HEK293 (cell line): ENCODE measurements at regions not wholly inside any gene's neighbourhood (a gene's known extent, or its start where the extent isn't known, plus 50 kb on each side); places are given as distances from the start of the nearest gene placed in this dataset.

Experiments
- CTCF ChIA-PET: fragments of 350-600 bp; formaldehyde crosslinking; extraction: SDS; loops from one replicate; lab custom pipeline; 2021; ENCODE audit warnings: antibody characterized with exemption; lab: Yijun Ruan, JAX
- POLR2A ChIA-PET: fragments of 300-600 bp; formaldehyde crosslinking; extraction: SDS; loops from one replicate; lab custom pipeline; 2020; ENCODE audit warnings: antibody characterized with exemption, inconsistent platforms; lab: Yijun Ruan, JAX
- H3K27ac ChIP-seq: fragments of 200-500 bp; sonication (Bioruptor generic); 2 replicates; pipeline ENCODE4 v1.5.1; 2014; ENCODE audit warnings: low read depth, low read length, control low read depth, inconsistent platforms; ENCODE audit errors: extremely low read depth
- H3K36me3 ChIP-seq, 2 experiments: fragments of 200-500 bp in 1 of 2; sonication (Bioruptor generic) in 1 of 2; 1 replicate in 1 of 2; 2 replicates in 1 of 2; pipeline ENCODE4 v1.5.1; 2014 to 2017; ENCODE audit warnings: inconsistent platforms in 2 of 2, low read length in 2 of 2; ENCODE audit not compliant: control insufficient read depth in 2 of 2, insufficient read depth in 1 of 2
- H3K4me1 ChIP-seq: fragments of 200-500 bp; sonication (Bioruptor generic); 2 replicates; pipeline ENCODE4 v1.5.1; 2014; ENCODE audit warnings: mild to moderate bottlenecking, low read length, inconsistent platforms; ENCODE audit not compliant: control insufficient read depth, insufficient read depth
- H3K4me3 ChIP-seq: 2 replicates; pipeline ENCODE4 v1.5.1; 2011; ENCODE audit warnings: low read depth, mild to moderate bottlenecking, control low read depth, low read length, moderate library complexity
- H3K9me3 ChIP-seq: fragments of 200-500 bp; sonication (Bioruptor generic); 2 replicates; pipeline ENCODE4 v1.5.1; 2014; ENCODE audit warnings: low read depth, low read length, inconsistent platforms; ENCODE audit not compliant: control insufficient read depth, insufficient read depth
- AEBP2 ChIP-seq: fragments of 450-650 bp; formaldehyde crosslinking; IDR thresholded peaks from 2 replicates; pipeline ENCODE4 v1.5.1; 2016; ENCODE audit warnings: missing biosample characterization, missing genetic modification characterization, borderline replicate concordance
- EGR2 ChIP-seq: fragments of 450-650 bp; formaldehyde crosslinking; IDR thresholded peaks from 2 replicates; pipeline ENCODE4 v1.5.1; 2016; ENCODE audit warnings: low read depth, missing biosample characterization, missing genetic modification characterization
- OSR2 ChIP-seq: fragments of 450-650 bp; formaldehyde crosslinking; IDR thresholded peaks from 2 replicates; pipeline ENCODE4 v1.5.1; 2016; ENCODE audit warnings: missing biosample characterization, missing genetic modification characterization
- PBX3 ChIP-seq: sonication (generic); formaldehyde crosslinking; IDR thresholded peaks from 2 replicates; pipeline ENCODE4 v1.8.1; 2022; ENCODE audit warnings: mild to moderate bottlenecking, moderate library complexity, missing genetic modification reagents
- TRIM28 ChIP-seq: IDR thresholded peaks from 2 replicates; pipeline ENCODE4 v1.6.1; 2011; ENCODE audit warnings: low read length, control low read depth, borderline replicate concordance
- ZBTB17 ChIP-seq: fragments of 450-650 bp; formaldehyde crosslinking; IDR thresholded peaks from 2 replicates; pipeline ENCODE4 v1.5.1; 2016; ENCODE audit warnings: missing biosample characterization, missing genetic modification characterization
- ZBTB7A ChIP-seq: fragments of 450-650 bp; formaldehyde crosslinking; IDR thresholded peaks from 2 replicates; pipeline ENCODE4 v1.5.1; 2016; ENCODE audit warnings: low read depth, missing biosample characterization, missing genetic modification characterization
- ZNF114 ChIP-seq: fragments of 450-650 bp; formaldehyde crosslinking; IDR thresholded peaks from 2 replicates; pipeline ENCODE4 v1.5.0; 2017; ENCODE audit warnings: missing biosample characterization, missing genetic modification characterization
- ZNF157 ChIP-seq: fragments of 450-650 bp; formaldehyde crosslinking; IDR thresholded peaks from 2 replicates; pipeline ENCODE4 v1.5.1; 2016; ENCODE audit warnings: missing biosample characterization, missing genetic modification characterization
- ZNF184 ChIP-seq: fragments of 450-650 bp; IDR thresholded peaks from 2 replicates; pipeline ENCODE4 v1.5.1; 2018; ENCODE audit warnings: missing biosample characterization, mild to moderate bottlenecking, missing genetic modification characterization
- ZNF302 ChIP-seq: fragments of 450-650 bp; formaldehyde crosslinking; IDR thresholded peaks from 2 replicates; pipeline ENCODE4 v1.5.1; 2016; ENCODE audit warnings: missing biosample characterization, missing genetic modification characterization, low read depth
- ZNF350 ChIP-seq: fragments of 450-650 bp; formaldehyde crosslinking; IDR thresholded peaks from 2 replicates; pipeline ENCODE4 v1.5.0; 2017; ENCODE audit warnings: missing biosample characterization, mild to moderate bottlenecking, missing genetic modification characterization
- ZNF433 ChIP-seq: fragments of 450-650 bp; formaldehyde crosslinking; IDR thresholded peaks from 2 replicates; pipeline ENCODE4 v1.5.1; 2016; ENCODE audit warnings: missing biosample characterization, missing genetic modification characterization, low read depth
- ZNF530 ChIP-seq: fragments of 450-650 bp; formaldehyde crosslinking; IDR thresholded peaks from 2 replicates; pipeline ENCODE4 v1.5.1; 2016; ENCODE audit warnings: low read depth, missing biosample characterization, missing genetic modification characterization
- ZNF549 ChIP-seq: fragments of 450-650 bp; IDR thresholded peaks from 2 replicates; pipeline ENCODE4 v1.5.1; 2018; ENCODE audit warnings: missing biosample characterization, missing genetic modification characterization, mild to moderate bottlenecking, inconsistent platforms, moderate library complexity
- ZNF555 ChIP-seq: fragments of 450-650 bp; formaldehyde crosslinking; conservative IDR thresholded peaks from 2 replicates; pipeline ENCODE4 v1.5.1; 2017; ENCODE audit warnings: missing biosample characterization, mild to moderate bottlenecking, missing genetic modification characterization, inconsistent platforms
- ZNF561 ChIP-seq: fragments of 450-650 bp; IDR thresholded peaks from 2 replicates; pipeline ENCODE4 v1.5.1; 2018; ENCODE audit warnings: missing biosample characterization, missing genetic modification characterization, borderline replicate concordance
- ZNF639 ChIP-seq: fragments of 450-650 bp; formaldehyde crosslinking; IDR thresholded peaks from 2 replicates; pipeline ENCODE4 v1.5.1; 2016; ENCODE audit warnings: missing biosample characterization, missing genetic modification characterization
- ZNF664 ChIP-seq: fragments of 450-650 bp; formaldehyde crosslinking; IDR thresholded peaks from 2 replicates; pipeline ENCODE4 v1.5.1; 2016; ENCODE audit warnings: missing biosample characterization, missing genetic modification characterization
- ZNF747 ChIP-seq: fragments of 450-650 bp; formaldehyde crosslinking; IDR thresholded peaks from 2 replicates; pipeline ENCODE4 v1.5.1; 2016; ENCODE audit warnings: missing biosample characterization, missing genetic modification characterization
- TF ChIP-seq, protein P1 (sequence below): fragments of 450-650 bp; formaldehyde crosslinking; IDR thresholded peaks from 2 replicates; pipeline ENCODE4 v1.5.1; 2016; ENCODE audit warnings: missing biosample characterization, missing genetic modification characterization, low read depth

DNA sequence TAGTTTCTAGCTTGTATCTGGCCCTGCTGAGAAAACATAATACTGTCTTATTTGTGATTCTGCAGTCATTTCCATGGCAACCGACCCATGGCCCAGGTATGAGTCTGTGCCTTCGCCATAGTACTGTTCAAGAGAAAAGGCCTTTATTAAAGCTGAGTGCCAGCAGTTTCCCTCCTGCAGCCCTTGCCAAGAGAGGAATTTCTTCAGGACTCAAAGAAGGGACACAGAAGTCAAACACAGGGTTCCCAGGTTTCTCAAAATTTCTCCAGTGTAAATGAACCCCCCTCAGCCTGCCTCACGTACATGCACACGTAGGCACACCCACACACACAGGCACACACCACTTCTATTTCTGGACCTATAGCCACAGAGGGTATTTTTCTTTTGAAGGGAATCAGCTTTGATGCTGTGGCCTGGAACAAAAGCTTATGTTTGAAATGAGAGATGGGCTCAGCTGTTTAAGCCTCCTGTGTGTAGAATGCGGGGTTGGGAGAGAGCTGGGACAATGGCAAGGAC lies 269.2 kb downstream of the PDCD6IP start:
- TF ChIP-seq TRIM28, result no peak
- TF ChIP-seq ZNF433 (tag by site-specific recombination), result no peak
- TF ChIP-seq ZBTB7A, result no peak
- TF ChIP-seq, protein P1, sequence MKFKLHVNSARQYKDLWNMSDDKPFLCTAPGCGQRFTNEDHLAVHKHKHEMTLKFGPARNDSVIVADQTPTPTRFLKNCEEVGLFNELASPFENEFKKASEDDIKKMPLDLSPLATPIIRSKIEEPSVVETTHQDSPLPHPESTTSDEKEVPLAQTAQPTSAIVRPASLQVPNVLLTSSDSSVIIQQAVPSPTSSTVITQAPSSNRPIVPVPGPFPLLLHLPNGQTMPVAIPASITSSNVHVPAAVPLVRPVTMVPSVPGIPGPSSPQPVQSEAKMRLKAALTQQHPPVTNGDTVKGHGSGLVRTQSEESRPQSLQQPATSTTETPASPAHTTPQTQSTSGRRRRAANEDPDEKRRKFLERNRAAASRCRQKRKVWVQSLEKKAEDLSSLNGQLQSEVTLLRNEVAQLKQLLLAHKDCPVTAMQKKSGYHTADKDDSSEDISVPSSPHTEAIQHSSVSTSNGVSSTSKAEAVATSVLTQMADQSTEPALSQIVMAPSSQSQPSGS (tag by site-specific recombination), result no peak
- TF ChIP-seq EGR2, result no peak
- TF ChIP-seq ZNF350, result no peak
- TF ChIP-seq ZNF549, result no peak
- TF ChIP-seq PBX3, result no peak
- TF ChIP-seq ZNF530 (tag by site-specific recombination), result no peak
- no peak for TF ChIP-seq ZNF639
- TF ChIP-seq, all 188 proteins: peak for 0
- Histone ChIP-seq H3K36me3 (no peaks in the 10 kb centered on the region), H3K27ac (no peak overlapping the region), H3K4me1 (no peaks in the 10 kb centered on the region), H3K9me3 (no peaks in the 10 kb centered on the region), H3K4me3 (no peak overlapping the region)
- CTCF ChIA-PET, result no interaction called here
- POLR2A ChIA-PET, result no interaction called here

GRCh38 chr3:34068505-34068904 lies 270.1 kb downstream of the PDCD6IP start:
- no peaks in the 10 kb centered on the region for H3K9me3 ChIP-seq
- H3K36me3 ChIP-seq, result no peaks in the 10 kb centered on the region
- no peak overlapping the region for H3K27ac ChIP-seq
- TF ChIP-seq ZNF561 (tag by site-specific recombination) (no peak), ZNF747 (tag by site-specific recombination) (no peak), ZNF184 (tag by site-specific recombination) (no peak), ZNF302 (tag by site-specific recombination) (no peak), OSR2 (tag by site-specific recombination) (no peak), ZNF114 (tag by site-specific recombination) (no peak), ZNF664 (tag by site-specific recombination) (no peak), ZNF157 (tag by site-specific recombination) (no peak), ZNF555 (no peak), ZBTB17 (no peak), AEBP2 (tag by site-specific recombination) (no peak)
- ChIA-PET CTCF (no interaction called here), POLR2A (no interaction called here)
- no peak overlapping the region for H3K4me3 ChIP-seq
- H3K4me1 ChIP-seq, result no peaks in the 10 kb centered on the region
